NCI-H187 (cell line): ENCODE measurements at regions not wholly inside any gene's neighbourhood (a gene's known extent, or its start where the extent isn't known, plus 50 kb on each side); places are given as distances from the start of the nearest gene placed in this dataset.

Source experiments
- DNase-seq, 2 experiments: peaks; one replicate each; lab custom pipeline; 2025; lab: John Stamatoyannopoulos, UW

DNA sequence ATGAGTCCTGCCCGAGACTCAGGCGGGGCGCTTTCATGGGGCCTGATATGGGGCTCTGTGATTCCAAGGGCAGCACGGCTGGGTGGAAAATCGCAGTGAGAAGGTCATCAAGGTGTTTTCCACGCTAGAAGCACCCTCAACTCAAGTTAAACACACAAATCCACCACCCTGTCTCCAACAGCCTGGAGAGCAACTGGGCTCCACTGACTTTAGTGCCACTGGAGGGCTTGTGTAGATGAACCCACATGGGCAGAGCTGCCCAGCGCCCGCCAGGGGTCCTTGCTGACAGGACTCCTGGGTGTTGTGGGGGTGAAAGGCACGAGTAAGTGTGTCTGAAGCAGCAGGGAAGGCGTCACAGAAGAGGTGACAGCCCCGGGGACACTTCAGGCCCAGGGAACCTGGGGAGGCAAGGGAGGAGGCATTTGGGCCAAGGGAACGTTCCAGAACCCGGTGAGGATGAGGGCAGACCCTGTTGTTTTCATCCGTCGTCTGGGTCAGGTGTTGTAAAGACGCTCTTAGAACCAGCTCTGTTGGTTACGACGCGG lies 51.8 kb upstream of the CTDP1 start:
- DNase-seq = no peak

DNA sequence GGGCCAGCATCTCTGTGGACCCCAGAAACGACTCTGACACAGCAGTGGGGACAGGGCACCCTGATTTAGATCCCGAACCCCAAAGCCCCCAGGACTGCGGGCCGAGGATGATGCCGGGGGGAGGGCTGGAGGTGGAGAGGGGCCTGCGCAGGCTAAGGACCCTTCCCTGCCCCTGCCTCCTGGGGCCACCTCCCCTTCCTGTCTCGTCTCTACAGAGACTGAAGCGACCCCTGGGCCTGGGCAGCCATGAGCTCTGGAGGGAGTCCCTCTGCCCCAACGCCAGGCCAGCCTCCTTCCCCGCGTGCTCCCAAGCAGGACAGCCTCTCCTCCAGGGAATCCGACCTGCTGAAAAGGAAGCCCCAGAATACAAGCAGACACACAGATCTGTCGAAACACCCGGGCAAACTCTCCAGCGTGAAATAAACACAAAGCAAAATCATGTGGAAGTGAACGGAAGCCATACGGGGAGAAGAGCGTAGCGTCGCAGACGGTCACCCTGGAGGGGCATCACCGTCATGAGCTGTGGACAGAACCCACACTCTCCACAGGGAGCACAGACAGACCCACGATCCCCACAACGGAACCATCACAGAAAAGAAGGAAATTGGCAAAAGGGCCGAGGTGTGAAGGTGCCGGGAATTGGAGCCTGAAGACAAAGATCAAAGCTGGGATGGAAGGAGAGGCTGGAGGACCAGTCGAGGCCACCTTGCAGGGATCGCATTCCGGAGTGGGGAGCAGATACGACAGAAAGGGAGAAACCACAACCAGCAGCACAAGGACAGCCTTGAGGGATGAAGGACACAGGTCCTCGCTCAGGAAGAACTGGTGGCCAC lies 51.0 kb upstream of the CTDP1 start:
- DNase-seq = no peak

DNA sequence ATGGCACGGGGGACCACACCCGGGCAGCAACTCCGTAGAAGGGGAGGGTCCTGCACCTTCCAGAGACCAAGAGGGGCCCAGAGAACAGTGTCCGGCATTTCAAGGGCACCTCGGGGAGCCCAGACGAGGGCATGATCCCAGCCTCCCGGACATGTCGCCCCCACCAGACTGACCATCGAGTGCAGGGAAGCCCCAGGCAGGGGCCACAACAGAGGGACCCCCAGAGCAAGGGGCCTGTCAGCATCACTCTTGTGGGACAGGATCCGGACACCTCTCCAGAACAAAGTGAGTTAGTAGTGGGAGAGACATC lies 50.4 kb upstream of the CTDP1 start:
- no peak for DNase-seq

DNA sequence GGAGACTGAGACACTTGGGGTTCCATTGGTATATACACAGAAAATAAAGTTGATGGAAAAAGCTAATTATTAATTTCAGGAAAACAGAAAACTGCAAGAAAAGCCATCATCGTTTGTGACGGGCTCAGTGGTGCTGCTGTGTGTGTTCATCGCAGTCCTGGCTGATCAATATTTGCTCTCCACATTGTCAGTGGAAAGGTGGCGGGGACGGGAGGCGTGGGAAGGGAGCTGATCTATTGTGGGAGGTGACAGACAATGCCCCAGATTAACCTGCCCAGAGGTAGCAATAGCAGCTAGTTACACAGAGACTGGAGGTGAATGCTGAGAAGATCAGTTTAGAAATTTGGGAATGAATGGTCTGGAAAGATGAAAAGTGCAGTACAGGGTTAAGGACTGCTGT lies 50.0 kb upstream of the CTDP1 start:
- DNase-seq = no peak
